HUES6 (cell line): ENCODE measurements at regions not wholly inside any gene's neighbourhood (a gene's known extent, or its start where the extent isn't known, plus 50 kb on each side); places are given as distances from the start of the nearest gene placed in this dataset.
"Not testable (repeated sequence)": the region's sequence is repeated elsewhere in the genome, so short reads cannot be mapped to it uniquely, and the experiment has no call there.

Experiments used
- H3K27ac ChIP-seq: 2 replicates; pipeline ENCODE4 v1.7.0; 2013; ENCODE audit warnings: low read depth, mild to moderate bottlenecking, low read length, inconsistent platforms
- H3K27me3 ChIP-seq: 2 replicates; pipeline ENCODE4 v1.6.1; 2013; ENCODE audit warnings: low read length; ENCODE audit not compliant: control insufficient read depth, insufficient read depth
- H3K36me3 ChIP-seq: 2 replicates; pipeline ENCODE4 v1.6.1; 2013; ENCODE audit warnings: low read length; ENCODE audit not compliant: control insufficient read depth, insufficient read depth
- H3K4me1 ChIP-seq: 2 replicates; pipeline ENCODE4 v1.6.1; 2013; ENCODE audit warnings: low read length; ENCODE audit not compliant: control insufficient read depth, insufficient read depth
- H3K4me3 ChIP-seq: 2 replicates; pipeline ENCODE4 v1.5.1; 2013; ENCODE audit warnings: low read depth, low read length
- H3K9ac ChIP-seq: one replicate; pipeline ENCODE4 v1.6.1; 2013; ENCODE audit warnings: mild to moderate bottlenecking, low read length
- H3K9me3 ChIP-seq: 2 replicates; pipeline ENCODE4 v1.6.1; 2013; ENCODE audit warnings: low read depth, low read length; ENCODE audit not compliant: control insufficient read depth, insufficient read depth

DNA sequence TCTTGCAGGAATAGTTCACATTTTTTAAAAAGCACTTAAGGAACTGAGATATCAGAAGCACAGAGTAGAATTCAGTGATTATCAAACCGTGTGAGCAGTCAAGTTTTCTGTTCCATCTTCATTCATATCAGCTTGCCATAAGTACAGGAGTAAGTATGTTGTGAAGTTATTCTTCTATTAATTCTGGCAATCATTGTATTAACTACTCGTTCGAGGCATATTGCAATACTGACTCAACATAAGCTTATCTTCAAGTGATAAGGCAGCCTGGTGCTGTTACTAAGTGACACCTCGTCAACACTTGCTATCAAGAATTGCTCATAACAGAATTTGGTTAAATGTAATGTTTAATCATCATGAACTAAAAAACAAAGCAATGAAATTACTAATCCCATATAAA, 75.7 kb upstream of the SNX9 start:
- no peak overlapping the region for H3K27ac ChIP-seq
- peaks cover 21% of the 10 kb centered on the region for H3K9me3 ChIP-seq
- H3K27me3 ChIP-seq, result no peaks in the 10 kb centered on the region
- H3K4me1 ChIP-seq, result peaks cover 10% of the 10 kb centered on the region
- H3K9ac ChIP-seq, result no peak overlapping the region
- H3K36me3 ChIP-seq, result no peaks in the 10 kb centered on the region
- no peak overlapping the region for H3K4me3 ChIP-seq

DNA sequence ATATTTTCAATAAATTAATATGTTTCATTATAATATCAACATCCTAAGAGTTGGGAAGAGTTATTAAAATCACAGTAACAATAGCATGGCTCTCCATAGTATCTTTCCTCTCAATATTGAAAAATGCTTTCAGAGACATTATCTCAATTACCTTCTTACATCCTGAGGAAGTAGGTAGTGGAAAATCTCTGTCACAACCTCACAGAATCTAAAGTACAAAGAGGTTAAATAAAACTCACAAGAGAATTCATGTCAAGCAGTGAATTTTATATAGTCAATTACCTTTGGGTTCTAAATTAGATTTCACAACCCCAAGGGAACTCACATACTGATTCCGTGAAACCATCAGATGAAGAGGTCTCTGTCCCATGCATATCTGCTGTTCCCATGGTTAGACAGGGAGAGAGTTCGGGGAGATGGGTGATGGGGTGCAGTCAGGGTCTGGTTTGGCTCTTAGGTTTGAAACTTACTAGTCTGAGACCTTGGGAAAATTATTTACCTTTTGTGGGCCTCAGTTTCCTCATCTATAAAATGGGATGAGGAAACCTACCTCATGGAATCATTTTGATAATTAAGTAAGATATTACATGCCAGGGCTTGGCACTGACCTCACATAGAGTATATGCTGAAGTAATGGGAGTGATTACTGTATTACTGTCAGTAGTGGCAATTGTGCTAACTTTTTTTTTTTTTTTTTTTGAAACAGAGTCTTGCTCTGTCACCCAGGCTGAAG, 74.0 kb upstream of the SNX9 start:
- H3K27me3 ChIP-seq, result no peaks in the 10 kb centered on the region
- peaks cover 21% of the 10 kb centered on the region for H3K9me3 ChIP-seq

DNA sequence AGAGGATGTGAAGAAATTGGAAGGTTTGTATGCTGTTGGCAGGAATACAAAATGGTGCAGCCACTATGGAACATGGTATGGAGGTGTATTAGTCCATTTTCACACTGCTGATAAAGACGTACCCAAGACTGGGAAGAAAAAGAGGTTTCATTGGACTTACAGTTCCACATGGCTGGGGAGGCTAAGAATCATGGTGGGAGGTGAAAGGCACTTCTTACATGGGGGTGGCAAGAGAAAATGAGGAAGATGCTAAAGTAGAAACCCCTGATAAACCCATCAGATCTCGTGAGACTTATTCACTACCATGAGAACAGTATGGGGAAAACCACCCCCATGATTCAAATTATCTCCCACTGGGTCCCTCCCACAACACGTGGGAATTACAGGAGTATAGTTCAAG, 72.1 kb upstream of the SNX9 start:
- H3K36me3 ChIP-seq, H3K4me3 ChIP-seq, H3K27me3 ChIP-seq, H3K9ac ChIP-seq, H3K27ac ChIP-seq: not testable (repeated sequence)
- H3K9me3 ChIP-seq, result peaks cover 22% of the 10 kb centered on the region
- H3K4me1 ChIP-seq, result peaks cover 38% of the 10 kb centered on the region

More for the DNA sequence above, 74.0 kb upstream of the SNX9 start:
- H3K9ac ChIP-seq, result no peak overlapping the region
- H3K4me3 ChIP-seq, result no peak overlapping the region
- no peak overlapping the region for H3K27ac ChIP-seq
- H3K4me1 ChIP-seq, result peaks cover 21% of the 10 kb centered on the region
- H3K36me3 ChIP-seq, result no peaks in the 10 kb centered on the region

DNA sequence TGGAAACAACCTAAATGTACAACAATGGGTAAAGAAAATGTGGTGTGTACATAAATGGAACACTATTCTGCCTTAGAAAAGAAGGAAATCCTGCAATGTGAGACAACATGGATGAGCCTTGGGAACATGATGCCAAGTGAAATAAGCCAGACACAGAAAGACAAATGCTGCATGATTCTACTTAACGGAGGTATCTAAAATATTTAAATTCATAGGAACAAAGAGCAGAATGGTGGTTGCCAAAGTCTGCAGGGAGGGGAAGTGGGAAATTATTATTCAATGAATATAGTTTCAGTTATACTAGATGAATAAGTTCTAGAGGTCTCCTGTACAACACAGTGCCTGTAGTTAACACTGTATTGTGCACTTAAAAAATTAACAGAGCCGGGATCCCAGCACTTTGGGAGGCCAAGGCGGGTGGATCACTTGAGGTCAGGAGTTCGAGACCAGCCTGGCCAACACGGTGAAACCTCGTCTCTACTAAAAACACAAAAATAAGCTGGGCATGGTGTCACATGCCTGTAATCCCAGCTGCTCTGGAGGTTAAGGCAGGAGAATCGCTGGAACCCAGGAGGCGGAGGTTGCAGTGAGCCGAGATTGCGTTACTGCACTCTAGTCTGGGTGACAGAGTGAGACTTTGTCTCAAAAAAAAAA, 71.4 kb upstream of the SNX9 start:
- no peaks in the 10 kb centered on the region for H3K36me3 ChIP-seq
- peaks cover 17% of the 10 kb centered on the region for H3K9me3 ChIP-seq
- no peaks in the 10 kb centered on the region for H3K27me3 ChIP-seq
- H3K4me3 ChIP-seq, result no peak overlapping the region
- H3K9ac ChIP-seq, result peak overlapping the region; percentile 74
- H3K27ac ChIP-seq, result peak overlapping the region; percentile 74; the same call in 1 of the 2 replicates
- H3K4me1 ChIP-seq, result peaks cover 44% of the 10 kb centered on the region

DNA sequence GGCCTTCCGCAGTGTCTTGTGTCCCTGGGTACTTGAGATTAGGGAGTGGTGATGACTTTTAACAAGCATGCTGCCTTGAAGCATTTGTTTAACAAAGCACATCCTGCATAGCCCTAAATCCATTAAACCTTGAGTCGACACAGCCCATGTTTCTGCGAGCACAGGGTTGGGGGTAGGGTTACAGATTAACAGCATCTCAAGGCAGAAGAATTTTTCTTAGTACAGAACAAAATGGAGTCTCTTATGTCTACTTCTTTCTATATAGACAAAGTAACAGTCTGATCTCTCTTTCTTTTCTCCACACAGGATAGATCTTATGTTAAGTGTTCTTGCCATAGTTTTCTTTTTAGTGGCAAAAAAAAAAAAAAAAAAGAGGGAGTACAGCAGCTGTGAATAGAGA, 70.2 kb upstream of the SNX9 start:
- peak overlapping the region; percentile 87; the same call in 1 of the 2 replicates for H3K27ac ChIP-seq
- H3K9me3 ChIP-seq, H3K36me3 ChIP-seq, H3K4me3 ChIP-seq, H3K27me3 ChIP-seq: not testable (repeated sequence)
- H3K4me1 ChIP-seq, result peaks cover 49% of the 10 kb centered on the region
- H3K9ac ChIP-seq, result peak overlapping the region; percentile 74

DNA sequence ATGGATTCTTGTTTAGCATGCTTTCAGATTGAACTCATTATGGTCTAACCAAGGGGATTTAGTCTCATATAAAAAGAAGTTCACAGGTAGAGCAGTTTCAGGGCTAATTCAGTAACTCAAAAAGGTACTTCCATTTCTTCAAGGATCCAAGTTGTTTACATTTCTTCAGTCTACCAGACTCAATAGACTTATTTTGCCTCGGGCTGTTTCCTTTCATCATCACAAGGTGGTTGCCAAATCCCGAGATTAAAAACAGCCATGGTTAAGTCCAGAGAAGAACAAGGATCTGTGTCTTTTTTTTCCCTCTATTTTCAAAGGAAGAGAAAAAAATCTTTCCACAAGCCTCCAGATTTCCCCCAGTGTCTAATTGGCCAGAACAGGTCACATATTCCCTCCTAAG, 69.8 kb upstream of the SNX9 start:
- Histone ChIP-seq H3K27me3 (no peaks in the 10 kb centered on the region), H3K9me3 (peaks cover 6% of the 10 kb centered on the region; the same call in 1 of the 2 replicates), H3K9ac (peak overlapping the region; percentile 37), H3K36me3 (no peaks in the 10 kb centered on the region), H3K4me3 (no peak overlapping the region), H3K4me1 (peaks cover 49% of the 10 kb centered on the region), H3K27ac (peak overlapping the region; percentile 87; the same call in 1 of the 2 replicates)

DNA sequence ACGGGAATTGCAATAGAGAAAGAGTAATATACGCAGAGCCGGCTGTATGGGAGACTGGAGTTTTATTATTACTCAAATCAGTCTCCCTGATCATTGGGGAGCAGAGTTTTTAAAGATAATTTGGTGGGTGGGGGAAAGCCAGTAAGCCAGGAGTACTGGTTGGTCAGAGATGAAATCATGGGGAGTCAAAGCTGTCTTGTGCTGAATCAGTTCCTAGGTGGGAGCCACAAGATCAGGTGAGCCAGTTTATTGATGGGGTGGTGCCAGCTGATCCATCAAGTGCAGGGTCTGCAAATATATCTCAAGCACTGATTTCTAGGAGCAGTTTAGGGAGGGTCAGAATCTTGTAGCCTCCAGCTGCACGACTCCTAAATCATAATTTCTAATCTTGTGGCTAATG, 69.2 kb upstream of the SNX9 start:
- not testable (repeated sequence) for H3K27me3 ChIP-seq, H3K36me3 ChIP-seq, H3K9ac ChIP-seq, H3K4me3 ChIP-seq, H3K9me3 ChIP-seq
- H3K27ac ChIP-seq, result peak overlapping the region; percentile 87; the same call in 1 of the 2 replicates
- H3K4me1 ChIP-seq, result peaks cover 49% of the 10 kb centered on the region

DNA sequence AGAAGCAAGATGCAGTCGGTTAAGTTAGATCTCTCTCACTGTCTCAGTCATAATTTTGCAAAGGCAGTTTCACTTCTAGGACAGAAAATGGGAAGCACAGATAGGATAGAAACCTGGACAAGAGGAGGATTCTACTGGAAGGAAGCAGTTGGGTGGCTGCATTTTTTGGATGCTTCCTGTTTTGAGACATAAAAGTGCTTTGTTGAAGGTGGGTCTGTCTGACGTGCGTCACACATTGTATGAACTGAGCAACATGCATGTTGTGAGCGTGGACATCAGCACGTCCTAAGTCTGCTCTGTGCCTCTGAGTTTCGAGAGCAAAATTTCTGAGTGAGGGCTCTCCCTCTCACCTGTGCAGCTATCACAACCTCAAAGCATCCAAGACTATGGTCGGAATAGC, 68.7 kb upstream of the SNX9 start:
- peaks cover 49% of the 10 kb centered on the region for H3K4me1 ChIP-seq
- peaks cover 6% of the 10 kb centered on the region; the same call in 1 of the 2 replicates for H3K9me3 ChIP-seq
- H3K27me3 ChIP-seq, result no peaks in the 10 kb centered on the region
- H3K9ac ChIP-seq, result no peak overlapping the region
- H3K27ac ChIP-seq, result no peak overlapping the region; the same call in 1 of the 2 replicates
- H3K36me3 ChIP-seq, result no peaks in the 10 kb centered on the region
- H3K4me3 ChIP-seq, result no peak overlapping the region

DNA sequence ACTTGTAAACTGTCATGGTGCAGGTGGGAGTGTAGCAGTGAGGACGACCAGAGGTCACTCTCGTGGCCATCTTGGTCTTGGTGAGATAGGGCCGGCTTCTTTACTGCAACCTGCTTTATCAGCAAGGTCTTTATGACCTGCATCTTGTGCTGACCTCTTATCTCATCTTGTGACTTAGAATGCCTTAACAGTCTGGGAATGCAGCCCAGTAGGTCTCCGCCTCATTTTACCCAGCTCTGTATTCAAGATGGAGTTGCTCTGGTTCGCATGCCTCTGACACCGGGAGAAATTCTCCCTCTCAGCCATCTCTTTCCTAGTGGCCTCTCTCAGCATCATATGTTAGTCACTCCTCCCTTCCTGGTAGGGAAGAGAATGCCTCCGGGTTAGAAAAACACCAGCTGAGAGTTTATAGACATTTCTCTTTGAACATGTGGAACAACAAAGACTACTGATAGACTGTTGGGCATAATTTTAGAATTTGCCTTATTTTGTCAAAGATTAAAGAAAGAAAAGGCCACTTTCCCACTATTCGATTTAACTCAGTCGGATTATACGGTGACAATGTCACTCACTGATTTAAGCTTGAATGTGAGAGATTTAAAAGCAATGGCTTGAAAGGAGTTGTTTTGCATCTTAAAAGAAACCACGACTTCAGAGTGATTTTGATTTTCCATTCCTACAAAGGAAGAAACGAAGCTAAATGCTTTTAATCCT, 67.9 kb upstream of the SNX9 start:
- H3K9ac ChIP-seq, result peak overlapping the region; percentile 55
- peaks cover 49% of the 10 kb centered on the region for H3K4me1 ChIP-seq
- peak overlapping the region; percentile 63; the same call in 1 of the 2 replicates for H3K27ac ChIP-seq
- no peaks in the 10 kb centered on the region for H3K27me3 ChIP-seq
- H3K36me3 ChIP-seq, result no peaks in the 10 kb centered on the region
- H3K9me3 ChIP-seq, result peaks cover 6% of the 10 kb centered on the region; the same call in 1 of the 2 replicates
- H3K4me3 ChIP-seq, result no peak overlapping the region

DNA sequence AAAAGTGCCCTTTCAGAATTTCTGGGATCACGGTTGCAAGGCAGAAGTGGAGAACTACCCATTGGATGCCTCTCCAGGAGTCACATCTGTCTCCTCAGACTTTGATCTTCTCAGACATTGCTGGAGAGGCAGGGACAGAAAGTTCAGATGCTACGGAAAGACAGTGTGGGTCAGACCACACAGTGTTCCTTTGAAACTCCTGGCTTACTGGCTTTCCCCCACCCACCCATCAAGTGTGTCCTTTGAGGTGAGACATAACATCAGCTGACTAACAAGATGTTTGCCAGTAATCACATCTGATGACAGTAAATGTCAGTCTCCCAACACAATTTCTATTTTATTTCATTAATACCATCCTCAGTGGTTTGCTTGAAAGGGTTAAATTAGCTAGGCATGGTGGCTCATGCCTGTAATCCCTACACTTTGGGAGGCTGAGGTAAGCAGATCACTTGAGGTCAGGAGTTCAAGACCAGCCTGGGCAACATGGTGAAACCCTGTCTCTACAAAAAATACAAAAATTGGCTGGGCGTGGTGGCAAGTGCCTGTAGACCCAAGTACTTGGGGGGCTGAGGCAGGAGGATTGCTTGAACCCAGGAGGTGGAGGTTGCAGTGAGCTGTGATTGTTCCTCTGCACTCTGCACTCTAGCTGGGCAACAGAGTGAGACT, 67.2 kb upstream of the SNX9 start:
- Histone ChIP-seq H3K4me3 (no peak overlapping the region), H3K27me3 (no peaks in the 10 kb centered on the region), H3K4me1 (peaks cover 54% of the 10 kb centered on the region), H3K36me3 (no peaks in the 10 kb centered on the region), H3K9ac (peak overlapping the region; percentile 55), H3K9me3 (peaks cover 6% of the 10 kb centered on the region; the same call in 1 of the 2 replicates), H3K27ac (peak overlapping the region; percentile 63; the same call in 1 of the 2 replicates)
